ENCODE measurements at regions not wholly inside any gene's neighbourhood (a gene's known extent, or its start where the extent isn't known, plus 50 kb on each side); places are given as distances from the start of the nearest gene placed in this dataset.
"Not testable (repeated sequence)": the region's sequence is repeated elsewhere in the genome, so short reads cannot be mapped to it uniquely, and the experiment has no call there.

DNA sequence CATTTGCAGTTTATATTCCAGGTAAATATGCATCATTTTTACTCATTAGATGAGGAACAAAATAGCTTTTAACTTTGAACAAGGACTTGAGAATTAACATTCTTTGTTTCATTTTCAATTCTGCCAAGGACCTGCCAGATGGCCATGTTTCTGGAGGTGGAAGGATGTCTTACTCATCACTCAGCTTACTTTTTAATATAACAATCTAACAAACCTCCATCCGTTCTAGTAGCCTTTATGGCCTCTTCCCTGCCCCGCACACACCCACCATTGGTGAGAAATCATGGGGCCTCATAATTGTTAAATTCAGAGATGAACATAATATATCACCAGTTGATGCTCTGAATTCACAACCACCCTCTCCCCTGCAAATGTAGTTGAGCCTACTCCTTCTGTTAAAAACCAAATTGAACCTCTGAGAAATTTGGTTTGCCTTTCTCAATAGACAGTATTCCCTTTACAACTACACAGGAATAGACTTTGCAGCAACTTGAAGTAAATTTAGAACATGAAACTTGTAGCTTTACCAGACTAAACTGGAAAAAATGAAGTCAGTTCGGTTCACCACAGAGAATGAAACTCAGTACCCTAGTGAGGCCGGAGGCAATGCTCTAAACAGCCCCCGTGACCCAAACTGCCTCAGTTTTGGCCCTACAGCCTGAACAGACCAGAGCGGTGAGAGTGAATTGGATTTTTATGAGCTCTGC is 50.1 kb upstream of the ACSL4 start:
- DNase-seq: no peak
- Mint-ChIP-seq H3K27ac (ENCODE audit: unreplicated experiment) (no peak overlapping the region), H3K9me3 (ENCODE audit: unreplicated experiment) (no peaks in the 10 kb centered on the region), H3K4me1 (ENCODE audit: low read depth, unreplicated experiment) (no peaks in the 10 kb centered on the region), H3K36me3 (ENCODE audit: unreplicated experiment) (no peaks in the 10 kb centered on the region), H3K27me3 (ENCODE audit: unreplicated experiment) (peaks cover 2% of the 10 kb centered on the region), H3K4me3 (ENCODE audit: unreplicated experiment) (no peak overlapping the region)
- TF ChIP-seq CTCF (IDR thresholded peaks at IDR 0.05; ENCODE audit: partially characterized antibody, unreplicated experiment): no peak

DNA sequence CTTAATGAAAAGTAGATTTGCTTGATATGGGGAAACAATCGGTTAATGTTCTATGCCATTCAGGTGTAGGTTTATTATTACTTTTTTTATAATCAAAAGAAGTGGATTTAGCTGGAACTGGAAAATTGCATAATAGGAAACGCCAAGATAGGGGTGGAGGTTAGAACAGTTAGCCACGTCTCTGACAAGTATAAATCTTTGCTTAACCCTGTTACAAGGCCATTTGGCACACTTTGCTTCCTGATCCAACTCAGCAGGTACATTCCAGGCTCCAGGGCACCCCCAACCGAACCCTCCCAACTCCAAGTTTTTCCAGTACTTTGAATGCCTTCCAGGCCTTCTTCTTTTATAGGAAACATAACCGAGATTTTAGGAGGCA is 50.6 kb upstream of the ACSL4 start:
- peaks cover 2% of the 10 kb centered on the region for H3K27me3 Mint-ChIP-seq (ENCODE audit: unreplicated experiment)
- H3K36me3 Mint-ChIP-seq (ENCODE audit: unreplicated experiment): no peaks in the 10 kb centered on the region
- no peak for TF ChIP-seq CTCF (IDR thresholded peaks at IDR 0.05; ENCODE audit: partially characterized antibody, unreplicated experiment)
- H3K4me1 Mint-ChIP-seq (ENCODE audit: low read depth, unreplicated experiment): no peaks in the 10 kb centered on the region
- no peak overlapping the region for H3K4me3 Mint-ChIP-seq (ENCODE audit: unreplicated experiment)
- DNase-seq: no peak
- no peak overlapping the region for H3K27ac Mint-ChIP-seq (ENCODE audit: unreplicated experiment)
- no peaks in the 10 kb centered on the region for H3K9me3 Mint-ChIP-seq (ENCODE audit: unreplicated experiment)

DNA sequence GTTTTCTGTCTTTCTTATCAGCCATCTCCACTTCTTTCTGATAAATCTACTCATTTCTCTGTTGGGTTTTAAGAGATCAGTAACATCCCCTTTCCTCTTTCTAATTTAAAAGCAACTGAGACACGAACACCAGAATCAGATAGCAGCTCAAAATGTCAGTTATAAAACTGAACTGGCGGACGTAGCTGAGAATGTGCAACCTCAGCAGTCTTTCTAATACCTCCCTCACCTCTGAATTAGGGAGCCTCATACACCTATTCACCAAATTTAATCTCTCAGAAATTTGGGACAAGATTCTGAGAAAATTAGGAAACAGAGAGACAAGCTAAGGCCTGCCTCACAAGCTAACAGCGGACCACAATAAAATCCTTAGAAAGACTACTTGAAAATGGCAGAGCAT is 52.0 kb upstream of the ACSL4 start:
- no peak for TF ChIP-seq CTCF (IDR thresholded peaks at IDR 0.05; ENCODE audit: partially characterized antibody, unreplicated experiment)
- H3K27me3 Mint-ChIP-seq (ENCODE audit: unreplicated experiment): peaks cover 2% of the 10 kb centered on the region
- DNase-seq: no peak
- no peaks in the 10 kb centered on the region for H3K4me1 Mint-ChIP-seq (ENCODE audit: low read depth, unreplicated experiment)
- H3K4me3 Mint-ChIP-seq (ENCODE audit: unreplicated experiment): no peak overlapping the region
- no peaks in the 10 kb centered on the region for H3K36me3 Mint-ChIP-seq (ENCODE audit: unreplicated experiment)
- no peaks in the 10 kb centered on the region for H3K9me3 Mint-ChIP-seq (ENCODE audit: unreplicated experiment)
- H3K27ac Mint-ChIP-seq (ENCODE audit: unreplicated experiment): no peak overlapping the region

- not testable (repeated sequence) for H3K27me3 Mint-ChIP-seq (ENCODE audit: unreplicated experiment); DNase-seq; H3K9me3 Mint-ChIP-seq (ENCODE audit: unreplicated experiment); H3K4me1 Mint-ChIP-seq (ENCODE audit: low read depth, unreplicated experiment); H3K27ac Mint-ChIP-seq (ENCODE audit: unreplicated experiment); H3K36me3 Mint-ChIP-seq (ENCODE audit: unreplicated experiment); H3K4me3 Mint-ChIP-seq (ENCODE audit: unreplicated experiment)
Observed at GRCh38 chrX:109790511-109790910, 57.5 kb upstream of the ACSL4 start.

GRCh38 chrX:109793191-109793590 is 60.1 kb upstream of the ACSL4 start:
- no peaks in the 10 kb centered on the region for H3K27me3 Mint-ChIP-seq (ENCODE audit: unreplicated experiment)
- no peak for DNase-seq
- no peak for TF ChIP-seq CTCF (IDR thresholded peaks at IDR 0.05; ENCODE audit: partially characterized antibody, unreplicated experiment)
- H3K4me1 Mint-ChIP-seq (ENCODE audit: low read depth, unreplicated experiment): no peaks in the 10 kb centered on the region
- no peak overlapping the region for H3K27ac Mint-ChIP-seq (ENCODE audit: unreplicated experiment)
- H3K36me3 Mint-ChIP-seq (ENCODE audit: unreplicated experiment): no peaks in the 10 kb centered on the region
- H3K4me3 Mint-ChIP-seq (ENCODE audit: unreplicated experiment): no peak overlapping the region
- no peaks in the 10 kb centered on the region for H3K9me3 Mint-ChIP-seq (ENCODE audit: unreplicated experiment)

All from glutamatergic neuron (in vitro differentiated cells).